Stimulated activated CD4-positive, alpha-beta T cell treated with anti-CD3 and anti-CD28 coated beads, Interleukin-2, amount 100 ng/mL, for 4 hours (primary cell): ENCODE measurements at regions not wholly inside any gene's neighbourhood (a gene's known extent, or its start where the extent isn't known, plus 50 kb on each side); places are given as distances from the start of the nearest gene placed in this dataset.

Experiments
- DNase-seq: peaks from one replicate; pipeline ENCODE4 v3.0.0-alpha.2; 2020; ENCODE audit warnings: low read depth

GRCh38 chr12:31781894-31782540 is 53.2 kb upstream of the AMN1 start:
- no peak for DNase-seq

- DNase-seq: no peak
Observed at GRCh38 chr12:31780096-31780495, 51.3 kb upstream of the AMN1 start.

- DNase-seq: no peak
Observed at GRCh38 chr12:31778687-31779086, 49.9 kb upstream of the AMN1 start.
